ENCODE measurements at regions not wholly inside any gene's neighbourhood (a gene's known extent, or its start where the extent isn't known, plus 50 kb on each side); places are given as distances from the start of the nearest gene placed in this dataset.

- TF ChIP-seq CTCF (IDR thresholded peaks at IDR 0.05): no peak
- TF ChIP-seq ZFX (IDR thresholded peaks at IDR 0.05; ENCODE audit: borderline replicate concordance): no peak
Observed at GRCh38 chr5:23221831-23222230, 285.6 kb upstream of the PRDM9 start.

Data from 22Rv1 (cell line).